ENCODE measurements at regions not wholly inside any gene's neighbourhood (a gene's known extent, or its start where the extent isn't known, plus 50 kb on each side); places are given as distances from the start of the nearest gene placed in this dataset.
A peak's percentile ranks its signal among the peaks of the same experiment; 100 is the strongest.

- DNase-seq (ENCODE audit: low spot score), result peak; percentile 80
Observed at GRCh38 chr13:109369353-109370052, 416.9 kb downstream of the IRS2 start.

- no peak for DNase-seq (ENCODE audit: low spot score)
Observed at GRCh38 chr13:109368230-109368629, 418.2 kb downstream of the IRS2 start.

- no peak for DNase-seq (ENCODE audit: low spot score)
Observed at GRCh38 chr13:109366525-109366924, 419.9 kb downstream of the IRS2 start.

- no peak for DNase-seq (ENCODE audit: low spot score)
Observed at GRCh38 chr13:109363431-109363830, 423.0 kb downstream of the IRS2 start.

GRCh38 chr13:109362616-109363015 is 423.8 kb downstream of the IRS2 start:
- DNase-seq (ENCODE audit: low spot score), result no peak

GRCh38 chr13:109361562-109362289 is 424.7 kb downstream of the IRS2 start:
- DNase-seq (ENCODE audit: low spot score), result peak; percentile 72

GRCh38 chr13:109357751-109358471 is 428.5 kb downstream of the IRS2 start:
- DNase-seq (ENCODE audit: low spot score), result no peak

- DNase-seq (ENCODE audit: low spot score), result no peak
Observed at GRCh38 chr13:109355875-109356434, 430.4 kb downstream of the IRS2 start.

- no peak for DNase-seq (ENCODE audit: low spot score)
Observed at GRCh38 chr13:109355166-109355565, 431.2 kb downstream of the IRS2 start.

GRCh38 chr13:109351236-109351635 is 435.1 kb downstream of the IRS2 start:
- no peak for DNase-seq (ENCODE audit: low spot score)

GRCh38 chr13:109348519-109349258 is 437.7 kb downstream of the IRS2 start:
- DNase-seq (ENCODE audit: low spot score), result no peak

GRCh38 chr13:109346060-109346459 is 440.3 kb downstream of the IRS2 start:
- no peak for DNase-seq (ENCODE audit: low spot score)

- DNase-seq (ENCODE audit: low spot score), result no peak
Observed at GRCh38 chr13:109345433-109345941, 440.9 kb downstream of the IRS2 start.

- no peak for DNase-seq (ENCODE audit: low spot score)
Observed at GRCh38 chr13:109344552-109345157, 441.7 kb downstream of the IRS2 start.

- DNase-seq (ENCODE audit: low spot score), result no peak
Observed at GRCh38 chr13:109336730-109337129, 449.7 kb downstream of the IRS2 start.

GRCh38 chr13:109333893-109334651 is 452.3 kb downstream of the IRS2 start:
- DNase-seq (ENCODE audit: low spot score), result no peak

- DNase-seq (ENCODE audit: low spot score), result no peak
Observed at GRCh38 chr13:109332506-109333499, 453.6 kb downstream of the IRS2 start.

GRCh38 chr13:109331898-109332297 is 454.5 kb downstream of the IRS2 start:
- no peak for DNase-seq (ENCODE audit: low spot score)

- DNase-seq (ENCODE audit: low spot score), result no peak
Observed at GRCh38 chr13:109331011-109331433, 455.4 kb downstream of the IRS2 start.
